HAP-1 (cell line): ENCODE measurements at regions not wholly inside any gene's neighbourhood (a gene's known extent, or its start where the extent isn't known, plus 50 kb on each side); places are given as distances from the start of the nearest gene placed in this dataset.
"Not testable (repeated sequence)": the region's sequence is repeated elsewhere in the genome, so short reads cannot be mapped to it uniquely, and the experiment has no call there.

Experiments used
- DNase-seq, 2 experiments: peaks; one replicate each; pipeline ENCODE4 v3.0.0-alpha.2; 2016 to 2020; ENCODE audit warnings: low spot score in 2 of 2
- H3K27me3 ChIP-seq: fragments of 250-450 bp; sonication (Bioruptor Pico); 2 replicates; pipeline ENCODE4 v1.5.1; 2020; ENCODE audit warnings: low read depth, mild to moderate bottlenecking, moderate library complexity
- H3K36me3 ChIP-seq: fragments of 250-450 bp; sonication (Bioruptor Pico); replicated peaks from 2 replicates; pipeline ENCODE4 v1.5.1; 2020; ENCODE audit warnings: mild to moderate bottlenecking
- H3K4me1 ChIP-seq: fragments of 250-450 bp; sonication (Bioruptor Pico); 2 replicates; pipeline ENCODE4 v1.5.1; 2020; ENCODE audit warnings: mild to moderate bottlenecking
- H3K4me3 ChIP-seq: fragments of 250-450 bp; sonication (Bioruptor Pico); 2 replicates; pipeline ENCODE4 v1.5.1; 2020; ENCODE audit warnings: mild to moderate bottlenecking, moderate library complexity
- H3K9me3 ChIP-seq: fragments of 250-450 bp; sonication (Bioruptor Pico); 2 replicates; pipeline ENCODE4 v1.5.1; 2020; ENCODE audit warnings: mild to moderate bottlenecking, moderate library complexity
- in situ Hi-C: fragments of 300-500 bp; cut with MboI; formaldehyde crosslinking; loops from 3 replicates; pipeline ENCODE4 v1.14.3; 2020; ENCODE audit warnings: low sequenced_read_pairs, inconsistent platforms, mixed read lengths

DNA sequence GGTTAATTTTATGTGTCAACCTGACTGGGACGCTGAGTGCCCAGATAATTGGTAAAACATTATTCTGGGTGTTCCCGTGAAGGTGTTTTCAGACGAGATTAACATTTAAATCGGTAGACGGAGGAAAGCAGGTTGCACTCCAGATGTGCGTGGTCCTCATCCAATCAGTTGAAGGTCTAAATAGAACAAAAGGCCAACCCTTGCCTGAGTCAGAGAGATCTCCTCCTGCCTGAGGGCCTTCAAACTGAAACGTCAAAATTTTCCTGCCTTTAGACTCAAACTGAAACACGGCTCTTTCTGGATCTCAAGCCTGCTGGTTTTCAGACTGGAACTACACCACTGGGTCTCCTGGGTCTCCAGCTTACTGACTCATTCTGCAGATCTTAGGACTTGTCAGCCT is 70.9 kb downstream of the NPIPA5 start:
- in situ Hi-C loops, H3K9me3 ChIP-seq, H3K4me1 ChIP-seq, H3K4me3 ChIP-seq, H3K27me3 ChIP-seq, H3K36me3 ChIP-seq, DNase-seq: not testable (repeated sequence)

GRCh38 chr16:15305889-15306288 is 72.2 kb downstream of the NPIPA5 start:
- DNase-seq, H3K4me3 ChIP-seq, H3K9me3 ChIP-seq, in situ Hi-C loops, H3K4me1 ChIP-seq, H3K36me3 ChIP-seq, H3K27me3 ChIP-seq: not testable (repeated sequence)

- H3K36me3 ChIP-seq, H3K4me3 ChIP-seq, H3K4me1 ChIP-seq, DNase-seq, H3K27me3 ChIP-seq, H3K9me3 ChIP-seq, in situ Hi-C loops: not testable (repeated sequence)
These were observed 74.3 kb downstream of the NPIPA5 start for GRCh38 chr16:15303667-15304324.

- H3K4me1 ChIP-seq, in situ Hi-C loops, H3K9me3 ChIP-seq, H3K4me3 ChIP-seq, H3K36me3 ChIP-seq, DNase-seq, H3K27me3 ChIP-seq: not testable (repeated sequence)
These were observed 81.0 kb downstream of the NPIPA5 start for GRCh38 chr16:15297104-15297503.

- DNase-seq, in situ Hi-C loops, H3K4me3 ChIP-seq: not testable (repeated sequence)
These were observed 103.3 kb downstream of the NPIPA5 start for GRCh38 chr16:15274796-15275195.

DNA sequence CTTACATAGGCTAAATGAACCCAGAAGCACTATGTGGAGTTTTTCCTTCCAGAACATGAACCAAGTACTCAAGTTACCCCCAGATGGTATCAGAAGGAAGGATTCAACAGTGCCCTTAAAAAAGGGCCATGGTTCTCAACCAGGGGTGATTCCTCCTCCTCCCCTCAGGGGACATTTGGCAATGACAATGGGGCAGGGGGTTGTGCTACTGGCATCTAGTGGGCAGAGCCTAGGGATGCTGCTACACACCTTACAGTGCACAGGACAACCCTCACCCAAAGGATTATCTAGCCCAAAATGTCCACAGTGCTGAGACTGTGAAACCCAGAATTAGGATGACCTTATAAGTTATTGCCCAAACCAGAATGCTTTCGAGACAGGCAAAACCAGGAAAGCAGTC is 104.1 kb downstream of the NPIPA5 start:
- H3K36me3 ChIP-seq, H3K4me1 ChIP-seq, H3K27me3 ChIP-seq, DNase-seq, H3K9me3 ChIP-seq, in situ Hi-C loops, H3K4me3 ChIP-seq: not testable (repeated sequence)

More at GRCh38 chr16:15274796-15275195, 103.3 kb downstream of the NPIPA5 start:
- H3K36me3 ChIP-seq, H3K9me3 ChIP-seq, H3K4me1 ChIP-seq, H3K27me3 ChIP-seq: not testable (repeated sequence)

DNA sequence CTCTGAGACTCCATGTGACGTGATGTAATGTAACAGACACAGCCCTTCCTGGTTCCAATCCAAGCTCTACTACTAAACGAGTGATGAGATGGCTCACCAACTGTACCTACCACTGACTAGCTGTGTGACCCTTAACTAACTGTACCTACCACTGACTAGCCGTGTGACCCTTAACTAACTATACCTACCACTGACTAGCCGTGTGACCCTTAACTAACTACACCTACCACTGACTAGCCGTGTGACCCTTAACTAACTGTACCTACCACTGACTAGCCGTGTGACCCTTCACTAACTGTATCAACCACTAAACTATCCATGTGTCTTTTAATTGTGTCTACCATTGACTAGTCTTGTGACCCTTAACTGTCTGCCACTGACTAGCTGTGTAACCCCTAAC is 111.2 kb downstream of the NPIPA5 start:
- H3K27me3 ChIP-seq, in situ Hi-C loops, H3K36me3 ChIP-seq, H3K4me3 ChIP-seq, H3K4me1 ChIP-seq, DNase-seq, H3K9me3 ChIP-seq: not testable (repeated sequence)

GRCh38 chr16:15262212-15262611 is 115.9 kb downstream of the NPIPA5 start:
- in situ Hi-C loops, H3K4me1 ChIP-seq, H3K4me3 ChIP-seq, H3K36me3 ChIP-seq, H3K9me3 ChIP-seq, H3K27me3 ChIP-seq: not testable (repeated sequence)
- peak in 1 of 2 experiments; percentile 44 for DNase-seq

DNA sequence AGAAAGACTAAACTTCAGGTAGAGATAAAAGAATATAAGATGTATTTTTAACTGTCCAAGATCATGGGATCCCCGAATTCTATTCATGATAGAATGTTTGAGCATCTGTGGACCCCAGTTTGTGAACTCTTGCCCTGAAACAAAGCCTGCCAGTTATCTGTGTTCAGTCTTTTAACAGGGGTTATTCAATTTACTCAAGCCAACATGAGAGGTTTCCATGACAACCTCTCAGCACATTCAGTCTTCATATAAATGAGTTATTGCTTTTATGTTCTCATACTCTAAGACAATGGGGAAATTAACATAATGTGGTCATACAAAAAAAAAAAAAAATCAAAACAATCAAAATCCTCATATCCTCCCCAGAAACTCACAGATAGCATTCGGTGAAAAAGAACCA is 130.1 kb downstream of the NPIPA5 start:
- in situ Hi-C loops, H3K9me3 ChIP-seq, H3K4me3 ChIP-seq, DNase-seq, H3K4me1 ChIP-seq, H3K36me3 ChIP-seq, H3K27me3 ChIP-seq: not testable (repeated sequence)

DNA sequence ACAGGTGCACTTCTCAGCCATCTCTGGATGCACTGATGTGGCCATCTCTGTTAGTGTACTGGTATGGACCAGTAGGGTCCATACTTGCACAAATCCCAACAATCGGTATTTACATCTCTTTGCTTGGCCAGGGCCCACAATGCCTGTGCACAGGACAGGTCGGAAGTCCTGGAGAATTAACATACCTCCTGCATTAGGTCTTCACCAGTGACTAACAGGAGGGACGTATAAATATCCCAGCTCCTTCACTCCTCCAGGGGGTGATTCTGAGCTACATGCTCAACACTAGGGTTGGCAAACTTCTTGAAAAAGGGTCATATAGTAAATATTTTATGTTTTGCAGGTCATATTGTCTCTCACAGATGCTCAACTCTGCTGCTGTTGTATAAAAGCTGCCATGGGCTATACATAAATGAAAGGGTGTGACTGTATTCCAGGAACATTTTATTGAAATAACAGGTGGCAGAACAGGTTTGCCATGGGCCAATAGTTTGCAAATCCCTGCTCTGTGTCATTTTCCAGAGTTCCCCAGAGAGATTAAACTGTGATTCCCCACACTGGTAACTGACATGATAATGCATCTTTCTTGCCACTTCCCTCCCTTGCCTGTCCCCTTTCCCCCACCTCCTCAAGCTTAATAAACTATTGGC is 141.3 kb downstream of the NPIPA5 start:
- H3K4me3 ChIP-seq, DNase-seq, H3K9me3 ChIP-seq, in situ Hi-C loops, H3K36me3 ChIP-seq, H3K4me1 ChIP-seq, H3K27me3 ChIP-seq: not testable (repeated sequence)

- H3K27me3 ChIP-seq, H3K4me3 ChIP-seq, H3K9me3 ChIP-seq, H3K4me1 ChIP-seq, DNase-seq, in situ Hi-C loops, H3K36me3 ChIP-seq: not testable (repeated sequence)
These were observed 141.1 kb upstream of the RRN3 start for GRCh38 chr16:15235140-15235539.

- DNase-seq, H3K4me3 ChIP-seq, H3K4me1 ChIP-seq, H3K36me3 ChIP-seq, H3K27me3 ChIP-seq, in situ Hi-C loops, H3K9me3 ChIP-seq: not testable (repeated sequence)
These were observed 140.6 kb upstream of the RRN3 start for GRCh38 chr16:15234702-15235101.

GRCh38 chr16:15230432-15230831 is 136.4 kb upstream of the RRN3 start:
- H3K4me1 ChIP-seq, H3K4me3 ChIP-seq, H3K27me3 ChIP-seq, DNase-seq, in situ Hi-C loops, H3K9me3 ChIP-seq, H3K36me3 ChIP-seq: not testable (repeated sequence)

- in situ Hi-C loops, H3K9me3 ChIP-seq, H3K27me3 ChIP-seq, H3K4me3 ChIP-seq, H3K4me1 ChIP-seq, H3K36me3 ChIP-seq, DNase-seq: not testable (repeated sequence)
These were observed 135.6 kb upstream of the RRN3 start for GRCh38 chr16:15229661-15230060.

DNA sequence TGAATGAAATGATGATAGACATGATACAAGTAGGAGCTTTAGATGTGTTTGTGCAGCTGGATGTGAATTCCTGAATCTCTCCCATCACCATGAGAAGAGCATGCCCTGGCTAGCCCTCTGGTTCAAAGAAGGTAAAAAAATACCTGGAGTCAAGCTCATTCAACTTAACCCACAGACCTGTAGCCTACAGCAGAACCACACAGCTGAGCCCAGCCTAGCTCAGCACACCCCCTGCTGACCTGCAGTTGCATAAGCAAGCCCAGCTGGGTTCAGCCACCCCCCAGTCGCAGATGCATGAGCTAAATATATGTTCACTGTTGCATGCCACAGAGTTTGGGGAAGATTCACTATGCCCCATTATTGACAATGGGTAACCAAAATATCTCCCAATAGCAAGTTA is 130.6 kb upstream of the RRN3 start:
- H3K27me3 ChIP-seq, in situ Hi-C loops, DNase-seq, H3K4me1 ChIP-seq, H3K36me3 ChIP-seq, H3K4me3 ChIP-seq, H3K9me3 ChIP-seq: not testable (repeated sequence)
